GM12878 (cell line): ENCODE measurements at regions not wholly inside any gene's neighbourhood (a gene's known extent, or its start where the extent isn't known, plus 50 kb on each side); places are given as distances from the start of the nearest gene placed in this dataset.
A peak's percentile ranks its signal among the peaks of the same experiment; 100 is the strongest.

ENCODE experiments used
- ATAC-seq: fragments of 200-7000 bp; cut with Tn5 transposase; 3 replicates; pipeline ENCODE4 v1.9.1; 2020; ENCODE audit warnings: mild to moderate bottlenecking, moderate library complexity
- BruUV-seq: library from RNA; stranded (reverse); fragments of 400-500 nt; replicated peaks from 2 replicates; lab custom pipeline; 2021; lab: Mats Ljungman, UMichigan
- CTCF ChIA-PET: fragments of 300-600 bp; sonication (Branson Sonifier 250); formaldehyde crosslinking; extraction: SDS; loops from one replicate; lab custom pipeline; 2021; ENCODE audit warnings: inconsistent platforms; lab: Yijun Ruan, JAX
- POLR2A ChIA-PET: fragments of 350-600 bp; formaldehyde crosslinking; extraction: SDS; loops from one replicate; lab custom pipeline; 2021; ENCODE audit warnings: inconsistent platforms; lab: Charles Lee
- RAD21 ChIA-PET: fragments of 300-600 bp; sonication (Branson Sonifier 250); formaldehyde crosslinking; loops from one replicate; lab custom pipeline; 2023; ENCODE audit warnings: antibody characterized with exemption; ENCODE audit not compliant: unreplicated experiment; lab: Charles Lee
- SMC1A ChIA-PET: fragments of 300-600 bp; sonication (Branson Sonifier 250); formaldehyde crosslinking; loops from one replicate; lab custom pipeline; 2023; ENCODE audit not compliant: unreplicated experiment, uncharacterized antibody; lab: Charles Lee
- DNase-seq: peaks from one replicate; pipeline ENCODE4 v3.0.0-alpha.2; 2011; ENCODE audit warnings: low read depth, low spot score
- FAIRE-seq: peaks from 3 replicates; lab custom pipeline; 2011; peaks lifted over from hg19 to GRCh38; lab: Jason Lieb, UNC
- H2AFZ ChIP-seq: 2 replicates; pipeline ENCODE4 v1.6.0; 2011; ENCODE audit warnings: low read depth, low read length, control low read depth; ENCODE audit not compliant: control insufficient read depth
- H3K27ac ChIP-seq: 2 replicates; pipeline ENCODE4 v1.5.1; 2011; ENCODE audit warnings: control low read depth; ENCODE audit not compliant: control insufficient read depth, insufficient read depth
- H3K27me3 ChIP-seq, 2 experiments: replicated peaks in 1 of 2; 2 replicates each; pipeline versions ENCODE4 v1.6.0 to v1.6.1; 2011; ENCODE audit warnings: low read length in 1 of 2; ENCODE audit not compliant: control insufficient read depth in 2 of 2, insufficient read depth in 2 of 2
- H3K36me3 ChIP-seq, 2 experiments: 2 replicates each; pipeline ENCODE4 v1.5.1; 2011; ENCODE audit warnings: low read length in 1 of 2; ENCODE audit not compliant: control insufficient read depth in 2 of 2, insufficient read depth in 2 of 2
- H3K4me1 ChIP-seq: 2 replicates; pipeline ENCODE4 v1.6.1; 2011; ENCODE audit warnings: mild to moderate bottlenecking, low read length, moderate library complexity, mixed read lengths; ENCODE audit not compliant: control insufficient read depth, insufficient read depth
- H3K4me2 ChIP-seq: 2 replicates; pipeline ENCODE4 v1.6.0; 2011; ENCODE audit warnings: control low read depth; ENCODE audit not compliant: control insufficient read depth, insufficient read depth
- H3K4me3 ChIP-seq: fragments of 200-600 bp; sonication (generic); 2 replicates; pipeline ENCODE4 v1.5.1; 2016
- H3K79me2 ChIP-seq: 2 replicates; pipeline ENCODE4 v1.6.0; 2011; ENCODE audit warnings: low read length; ENCODE audit not compliant: control insufficient read depth, insufficient read depth
- H3K9ac ChIP-seq: 2 replicates; pipeline ENCODE4 v1.8.0; 2011; ENCODE audit warnings: low read length, control low read depth, mixed read lengths; ENCODE audit not compliant: control insufficient read depth, insufficient read depth
- H3K9me3 ChIP-seq: replicated peaks from 3 replicates; pipeline ENCODE4 v1.5.1; 2011; ENCODE audit warnings: mild to moderate bottlenecking, low read length; ENCODE audit not compliant: control insufficient read depth, insufficient read depth
- H4K20me1 ChIP-seq: 2 replicates; pipeline ENCODE4 v1.6.0; 2011; ENCODE audit not compliant: control insufficient read depth, insufficient read depth
- ATF7 ChIP-seq: fragments of 450-650 bp; IDR thresholded peaks from 2 replicates; pipeline ENCODE4 v1.6.1; 2016; ENCODE audit warnings: low read depth, mild to moderate bottlenecking
- BCL11A ChIP-seq: IDR thresholded peaks from 2 replicates; pipeline ENCODE4 v1.6.1; 2011; ENCODE audit warnings: low read depth, low read length
- BHLHE40 ChIP-seq, 2 experiments: fragments of 450-650 bp in 1 of 2; IDR thresholded peaks; 2 replicates each; pipeline ENCODE4 v1.6.1; 2011 to 2017; ENCODE audit warnings: low read depth in 2 of 2, borderline replicate concordance in 1 of 2, improper control_type of control experiment in 1 of 2, low read length in 1 of 2, mild to moderate bottlenecking in 1 of 2
- DPF2 ChIP-seq: fragments of 450-650 bp; IDR thresholded peaks from 2 replicates; pipeline ENCODE4 v1.6.1; 2017; ENCODE audit warnings: mild to moderate bottlenecking
- FOXM1 ChIP-seq: IDR thresholded peaks from 2 replicates; pipeline ENCODE4 v1.6.1; 2012; ENCODE audit warnings: low read depth, mild to moderate bottlenecking, inconsistent platforms, low read length, moderate library complexity
- IKZF2 ChIP-seq, 2 experiments: fragments of 450-650 bp; IDR thresholded peaks; 2 replicates each; pipeline ENCODE4 v1.6.1; 2017; ENCODE audit warnings: mild to moderate bottlenecking in 2 of 2, moderate library complexity in 2 of 2
- JUND ChIP-seq: IDR thresholded peaks from 2 replicates; pipeline ENCODE4 v1.6.1; 2012; ENCODE audit warnings: low read depth, mild to moderate bottlenecking, low read length, improper control_type of control experiment, moderate library complexity
- MEF2B ChIP-seq: fragments of 450-650 bp; IDR thresholded peaks from 2 replicates; pipeline ENCODE4 v1.6.1; 2018; ENCODE audit warnings: mild to moderate bottlenecking, moderate library complexity; ENCODE audit not compliant: partially characterized antibody, poor library complexity, severe bottlenecking
- MTA2 ChIP-seq: fragments of 450-650 bp; IDR thresholded peaks from 2 replicates; pipeline ENCODE4 v1.6.1; 2016; ENCODE audit warnings: low read depth, mild to moderate bottlenecking, moderate library complexity
- NFIC ChIP-seq: IDR thresholded peaks from 2 replicates; pipeline ENCODE4 v1.6.1; 2012; ENCODE audit warnings: low read depth, mild to moderate bottlenecking, inconsistent platforms, low read length, moderate library complexity
- NR2C2 ChIP-seq: IDR thresholded peaks from 2 replicates; pipeline ENCODE4 v1.6.1; 2011; ENCODE audit warnings: borderline replicate concordance, low read depth; ENCODE audit not compliant: control insufficient read depth, insufficient read length
- RUNX3 ChIP-seq: IDR thresholded peaks from 2 replicates; pipeline ENCODE4 v1.6.1; 2012; ENCODE audit warnings: low read length, inconsistent platforms
- SPI1 ChIP-seq: IDR thresholded peaks from 2 replicates; pipeline ENCODE4 v1.6.1; 2011; ENCODE audit warnings: low read depth, mild to moderate bottlenecking, low read length, moderate library complexity, borderline replicate concordance; ENCODE audit not compliant: insufficient read depth
- SUZ12 ChIP-seq: fragments of 200-600 bp; sonication (generic); IDR thresholded peaks from one replicate; pipeline ENCODE4 v1.6.1; 2018; ENCODE audit warnings: antibody characterized with exemption, mild to moderate bottlenecking; ENCODE audit not compliant: unreplicated experiment
- TCF12 ChIP-seq: IDR thresholded peaks from 2 replicates; pipeline ENCODE4 v1.6.1; 2011; ENCODE audit warnings: low read depth, mild to moderate bottlenecking, low read length
- WGBS: methylation state at CpG from one replicate; pipeline ENCODE4 v1.1.6; 2016; ENCODE audit warnings: low lambda C conversion rate; ENCODE audit not compliant: insufficient replicate concordance, insufficient coverage; ENCODE audit errors: missing lambda C conversion rate; 5-methylcytosine and 5-hydroxymethylcytosine counted together
- in situ Hi-C: fragments of 300-500 bp; cut with MboI; formaldehyde crosslinking; loops from 9 replicates; pipeline ENCODE4 v1.14.3; 2018; ENCODE audit warnings: mixed read lengths
- intact Hi-C: fragments of 100-400 bp; cut with micrococcal nuclease; formaldehyde crosslinking; loops from one replicate; pipeline ENCODE4 v1.14.2; 2022; ENCODE audit not compliant: unreplicated experiment

DNA sequence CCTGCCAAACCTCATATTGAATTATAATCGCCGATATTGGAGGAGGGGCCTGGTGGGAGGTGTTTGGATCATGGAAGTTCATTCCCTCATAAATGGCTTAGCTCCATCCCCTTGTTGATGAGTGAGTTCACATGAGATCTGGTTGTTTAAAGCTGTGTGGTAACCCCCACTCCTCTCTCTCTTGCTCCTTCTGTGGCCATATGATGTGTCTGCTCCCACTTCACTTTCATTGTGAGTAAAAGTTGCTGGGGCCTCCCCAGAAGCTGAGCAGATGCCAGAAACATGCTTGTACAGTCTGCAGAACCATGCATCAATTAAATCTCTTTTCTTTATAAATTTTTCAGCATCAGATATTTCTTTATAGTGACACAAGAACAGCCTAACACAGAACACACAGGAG is 929.0 kb upstream of the FAT3 start (continued):
- TF ChIP-seq BHLHE40 (IDR thresholded peaks at IDR 0.05; ENCODE audit: borderline replicate concordance in 1 of 2, low read depth in 2 of 2, low read length in 1 of 2) (peak in 1 of 2 experiments; percentile 41; a peak in 1 of 4 replicates), DPF2 (peak; percentile 73), FOXM1 (no peak), RUNX3 (peak; percentile 73), MTA2 (peak; percentile 55), JUND (peak; percentile 66; the same call in 1 of the 2 replicates), BCL11A (peak; percentile 66), NFIC (peak; percentile 24; the same call in 1 of the 2 replicates), NR2C2 (no peak), IKZF2 (IDR thresholded peaks at IDR 0.05) (peak; percentile 41 to 52; a peak in 2 of 4 replicates), MEF2B (no peak), ATF7 (peak; percentile 67), TCF12 (peak; percentile 59; the same call in 1 of the 2 replicates), SUZ12 (no peak)
- TF ChIP-seq, all 136 proteins: peak for 19

DNA sequence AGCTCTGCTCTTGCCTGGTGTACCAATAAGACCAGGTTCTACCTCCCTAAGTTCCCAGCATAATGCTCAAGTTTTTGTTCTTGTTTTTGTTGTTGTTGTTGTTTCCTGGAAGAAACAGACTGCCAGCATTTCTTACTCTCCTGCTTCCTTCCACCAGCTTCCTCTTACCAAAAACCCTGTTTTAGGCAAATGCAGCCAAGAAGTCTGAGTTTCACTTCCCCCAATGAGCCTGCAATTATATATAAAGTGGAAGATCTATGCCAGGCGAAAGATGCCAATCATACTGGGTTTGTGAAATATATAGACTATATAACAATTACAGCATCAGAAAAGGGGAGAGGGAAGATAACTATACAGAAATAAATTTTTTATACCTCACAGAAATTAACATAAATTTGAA is 931.5 kb upstream of the FAT3 start:
- ChIA-PET RAD21 (no interaction called here), CTCF (no interaction called here), POLR2A (no interaction called here), SMC1A (interaction anchor here (0.6 to 1.1 kb wide), 3 partner anchors 10 to 134 kb away, joined by 3 to 5 read pairs (median 3); no protein-coding TSS in a partner anchor)
- no peak overlapping the region for H3K4me2 ChIP-seq
- DNase-seq (no peak), ATAC-seq (peak; percentile 51), FAIRE-seq (no peak)
- H3K9me3 ChIP-seq = no peaks in the 10 kb centered on the region
- H3K4me1 ChIP-seq = no peaks in the 10 kb centered on the region
- no peaks in the 10 kb centered on the region for H3K27me3 ChIP-seq
- H2AFZ ChIP-seq = no peak overlapping the region
- H3K79me2 ChIP-seq = no peaks in the 10 kb centered on the region
- no TSS peak for BruUV-seq
- H3K36me3 ChIP-seq = no peaks in the 10 kb centered on the region
- H3K27ac ChIP-seq = no peak overlapping the region
- intact Hi-C loops = no loop called here
- TF ChIP-seq SPI1 (peak; percentile 33; the same call in 1 of the 2 replicates), MEF2B (no peak)
- H3K9ac ChIP-seq = no peak overlapping the region
- in situ Hi-C loops = no loop called here
- no peak overlapping the region for H3K4me3 ChIP-seq
- 0% methylated on average over 1 of the region's 1 CpG for WGBS
- no peaks in the 10 kb centered on the region for H4K20me1 ChIP-seq
